ENCODE measurements at regions not wholly inside any gene's neighbourhood (a gene's known extent, or its start where the extent isn't known, plus 50 kb on each side); places are given as distances from the start of the nearest gene placed in this dataset.

DNA sequence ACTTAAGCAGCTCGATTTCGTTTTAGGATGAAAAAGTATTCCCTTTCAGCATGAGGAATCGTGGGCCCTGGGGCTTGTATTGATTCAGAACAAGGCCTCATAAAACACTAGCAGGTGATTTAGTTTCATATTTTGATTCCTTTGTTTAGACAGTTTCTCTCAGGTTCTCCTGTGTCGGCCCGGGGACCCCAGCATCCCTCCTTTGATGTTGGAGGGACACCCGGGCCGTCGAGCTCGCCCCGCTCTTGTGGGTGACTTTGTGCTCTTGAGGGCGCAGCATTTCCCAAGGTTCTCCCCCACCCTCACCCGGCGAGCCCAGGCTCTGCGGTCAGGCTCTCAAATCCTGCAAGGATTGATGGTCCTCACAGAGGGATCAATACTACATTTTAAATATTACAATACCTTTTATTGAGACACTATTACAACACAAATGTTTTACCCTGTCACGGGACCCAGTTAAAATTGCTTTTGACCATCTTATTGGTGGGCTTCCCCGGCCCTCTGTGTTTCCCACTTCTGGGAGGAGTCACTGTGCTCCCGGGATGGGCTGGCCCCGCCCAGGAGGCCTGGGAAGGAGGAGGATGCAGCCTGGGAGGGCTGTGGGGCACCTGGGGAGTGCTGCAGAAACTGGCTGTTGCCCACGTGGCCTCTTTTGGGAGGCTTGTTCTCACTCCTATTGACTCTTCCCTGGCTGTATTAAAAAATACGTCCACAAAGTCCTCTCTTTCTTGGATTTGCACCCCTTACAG is 222.6 kb downstream of the INSIG2 start:
- DNase-seq, result no peak

GRCh38 chr2:118309946-118310680 is 221.8 kb downstream of the INSIG2 start:
- peak; percentile 17 for DNase-seq

- no peak for DNase-seq
These were observed 221.1 kb downstream of the INSIG2 start for GRCh38 chr2:118309257-118309945.

GRCh38 chr2:118307864-118308263 is 219.6 kb downstream of the INSIG2 start:
- DNase-seq, result no peak

- DNase-seq, result no peak
These were observed 213.0 kb downstream of the INSIG2 start for GRCh38 chr2:118301248-118301647.

DNA sequence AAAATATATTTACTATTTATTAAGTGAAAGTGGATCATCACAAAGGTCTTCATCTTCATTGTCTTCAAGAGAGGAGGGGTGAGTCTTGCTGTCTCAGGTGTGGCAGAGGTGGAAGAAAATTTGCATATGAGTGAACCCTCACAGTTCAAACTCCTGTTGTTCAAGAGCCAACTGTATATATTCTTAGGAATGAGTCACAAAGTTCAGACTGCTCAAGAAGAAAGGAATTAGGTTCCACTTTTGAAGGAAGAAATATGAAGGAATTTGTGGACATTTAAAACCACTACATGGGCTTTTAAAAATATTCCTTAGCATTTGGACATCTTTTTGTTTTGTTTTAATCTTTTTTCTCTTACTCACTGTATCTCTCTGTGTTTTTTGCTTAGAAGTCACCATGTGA is 212.6 kb downstream of the INSIG2 start:
- DNase-seq, result no peak

GRCh38 chr2:118296663-118297062 is 208.4 kb downstream of the INSIG2 start:
- DNase-seq, result no peak

DNA sequence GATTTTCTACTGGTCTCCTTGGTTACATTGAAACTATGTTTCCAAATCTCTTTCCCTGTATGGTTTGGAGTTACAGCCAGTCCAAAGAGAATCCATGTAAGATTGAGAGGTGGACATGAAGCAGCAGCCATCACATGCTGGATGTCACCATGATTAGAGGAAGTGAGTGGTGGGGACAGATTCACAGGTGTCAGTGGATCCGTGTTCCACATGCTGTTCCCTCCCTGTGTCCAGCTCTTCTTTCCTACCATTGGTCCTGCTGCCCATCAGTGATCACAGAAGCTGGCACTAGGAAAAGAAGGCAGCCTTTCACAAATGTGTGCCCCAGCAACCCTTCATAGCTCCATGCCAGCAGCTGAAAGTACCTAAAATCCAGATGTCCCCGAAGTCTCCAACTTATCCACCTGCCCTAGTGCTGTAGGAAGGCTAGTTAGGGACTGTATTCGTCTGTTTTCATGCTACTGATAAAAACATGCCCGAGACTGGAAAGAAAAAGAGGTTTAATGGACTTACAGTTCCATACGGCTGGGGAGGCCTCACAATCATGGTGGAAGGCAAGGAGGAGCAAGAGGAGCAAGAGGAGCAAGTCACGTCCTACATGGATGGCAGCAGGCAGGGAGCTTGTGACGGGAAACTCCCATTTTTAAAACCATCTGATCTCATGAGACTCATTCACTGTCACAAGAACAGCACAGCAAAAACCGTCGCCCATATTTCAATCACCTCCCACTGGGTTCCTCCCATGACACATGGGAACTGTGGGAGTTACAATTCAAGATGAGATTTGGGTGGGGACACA is 207.5 kb downstream of the INSIG2 start:
- no peak for DNase-seq

- no peak for DNase-seq
These were observed 205.8 kb downstream of the INSIG2 start for GRCh38 chr2:118294063-118294462.

DNA sequence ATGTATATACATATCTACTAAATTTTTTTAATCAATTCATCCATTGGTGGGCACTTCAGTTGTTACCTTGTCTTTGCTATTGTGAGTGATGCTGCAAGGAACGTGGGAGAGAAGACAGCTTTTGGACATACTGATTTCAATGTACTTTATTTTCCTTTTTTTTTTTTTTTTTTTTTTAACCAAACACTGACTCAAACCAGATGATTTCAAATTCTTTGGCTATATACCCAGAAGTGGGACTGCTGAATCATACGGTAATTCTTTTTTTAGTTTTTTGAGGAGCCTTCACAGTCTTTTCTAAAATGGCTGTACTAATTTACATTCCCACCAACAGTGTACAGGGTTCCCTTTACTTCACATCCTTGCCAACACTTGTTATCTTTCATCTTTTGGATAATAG is 204.7 kb downstream of the INSIG2 start:
- DNase-seq, result no peak

GRCh38 chr2:118291251-118291880 is 203.1 kb downstream of the INSIG2 start:
- DNase-seq, result no peak

- no peak for DNase-seq
These were observed 202.4 kb downstream of the INSIG2 start for GRCh38 chr2:118290411-118291250.

GRCh38 chr2:118279005-118279404 is 190.7 kb downstream of the INSIG2 start:
- no peak for DNase-seq

- no peak for DNase-seq
These were observed 189.8 kb downstream of the INSIG2 start for GRCh38 chr2:118278046-118278445.

DNA sequence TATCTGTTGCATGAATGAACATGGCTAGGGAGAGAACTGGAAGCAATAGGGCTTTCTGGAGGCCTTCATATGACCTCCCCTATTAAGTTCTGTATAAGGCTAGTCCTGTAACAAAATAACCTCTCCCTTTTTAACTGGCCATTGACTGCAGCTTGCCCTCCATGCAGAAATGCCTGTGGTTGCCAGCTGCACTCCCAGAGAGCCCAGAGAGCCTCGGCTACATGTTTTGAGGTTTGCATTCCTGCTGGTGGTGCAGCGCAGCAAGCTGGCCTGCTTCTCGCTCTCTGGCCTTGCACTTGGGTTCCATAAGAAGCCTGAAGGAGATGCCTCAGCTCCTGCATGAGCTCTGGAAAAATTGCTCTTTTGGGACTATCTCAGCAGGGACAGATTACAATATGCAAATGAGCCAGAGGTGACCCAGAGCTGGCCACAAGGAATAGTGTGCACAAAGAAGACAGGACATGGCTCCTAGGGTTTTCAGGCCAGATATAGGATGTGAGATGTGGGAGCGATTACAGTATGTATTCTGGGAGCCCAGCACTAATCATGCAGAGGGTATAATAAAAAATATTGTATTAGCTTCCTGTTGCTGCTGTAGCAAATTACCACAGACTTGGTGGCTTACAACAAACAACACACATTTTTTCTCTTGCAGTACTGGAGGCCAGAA is 186.7 kb downstream of the INSIG2 start:
- no peak for DNase-seq

- DNase-seq, result no peak
These were observed 184.1 kb downstream of the INSIG2 start for GRCh38 chr2:118272391-118272790.

DNA sequence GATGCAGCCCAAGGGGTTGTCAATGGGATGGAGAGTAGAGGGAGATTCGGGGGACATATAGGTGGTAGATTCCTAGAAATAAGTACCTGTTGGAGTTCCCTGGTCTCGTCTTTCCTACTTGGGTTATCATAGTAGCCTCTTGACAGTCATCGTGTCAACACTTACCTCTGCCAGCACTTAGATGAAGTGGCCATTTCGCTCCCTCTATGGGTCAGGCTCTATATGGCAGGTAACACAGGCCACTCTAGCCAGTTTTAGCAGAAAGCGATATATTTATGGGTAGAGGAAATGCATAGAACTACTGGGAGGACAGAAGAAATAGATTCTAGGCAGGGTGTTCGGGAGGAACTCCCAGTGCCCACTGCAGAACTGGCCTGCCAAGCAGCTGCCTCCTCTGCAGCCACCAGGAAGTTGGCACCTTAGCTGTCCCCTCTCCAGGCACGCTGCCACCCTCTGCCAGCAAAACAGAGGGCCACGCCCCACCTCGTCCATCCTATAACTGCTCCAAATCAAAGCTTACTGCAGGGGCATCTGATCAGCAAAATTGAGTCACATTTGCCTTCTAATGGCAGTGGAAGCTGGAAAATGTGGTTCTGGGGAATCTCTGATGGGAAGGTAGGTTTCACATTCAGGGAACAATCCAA is 181.3 kb downstream of the INSIG2 start:
- DNase-seq, result no peak

GRCh38 chr2:118268268-118268667 is 180.0 kb downstream of the INSIG2 start:
- DNase-seq, result no peak

GRCh38 chr2:118265873-118266455 is 177.7 kb downstream of the INSIG2 start:
- no peak for DNase-seq

Measured in NCI-H345 (cell line).